PC-3 (cell line): ENCODE measurements at regions not wholly inside any gene's neighbourhood (a gene's known extent, or its start where the extent isn't known, plus 50 kb on each side); places are given as distances from the start of the nearest gene placed in this dataset.

Source experiments
- ATAC-seq: fragments of 200-7000 bp; cut with Tn5 transposase; 2 replicates; pipeline ENCODE4 v1.9.1; 2020; ENCODE audit warnings: mild to moderate bottlenecking, moderate library complexity
- BruUV-seq: library from RNA; stranded (reverse); fragments of 400-500 nt; replicated peaks from 2 replicates; lab custom pipeline; 2021; lab: Mats Ljungman, UMichigan
- CTCF ChIA-PET: fragments of 300-600 bp; sonication (Branson Sonifier 250); formaldehyde crosslinking; loops from one replicate; lab custom pipeline; 2022; ENCODE audit warnings: antibody characterized with exemption; lab: Charles Lee
- POLR2A ChIA-PET: fragments of 300-600 bp; sonication (Branson Sonifier 250); formaldehyde crosslinking; loops from one replicate; lab custom pipeline; 2022; ENCODE audit warnings: antibody characterized with exemption; ENCODE audit not compliant: unreplicated experiment; lab: Charles Lee
- DNase-seq: peaks from one replicate; pipeline ENCODE4 v3.0.0-alpha.2; 2015
- H2AFZ ChIP-seq: fragments of 300-600 bp; sonication (generic); 2 replicates; pipeline ENCODE4 v1.6.0; 2016; ENCODE audit warnings: antibody characterized with exemption, low read length
- H3F3A ChIP-seq: fragments of 300-600 bp; sonication (generic); one replicate; pipeline ENCODE4 v1.6.0; 2017; ENCODE audit warnings: antibody characterized with exemption, low read length, control low read depth, mild to moderate bottlenecking; ENCODE audit not compliant: unreplicated experiment
- H3K27ac ChIP-seq: fragments of 300-600 bp; sonication (generic); 2 replicates; pipeline ENCODE4 v1.5.1; 2016; ENCODE audit warnings: mild to moderate bottlenecking, low read length
- H3K27me3 ChIP-seq: fragments of 300-600 bp; sonication (generic); 2 replicates; pipeline ENCODE4 v1.6.1; 2016; ENCODE audit warnings: low read length, mixed read lengths
- H3K36me3 ChIP-seq: fragments of 300-600 bp; sonication (generic); 2 replicates; pipeline ENCODE4 v1.6.1; 2016; ENCODE audit warnings: low read depth, mixed run types, low read length, mixed read lengths
- H3K4me1 ChIP-seq: fragments of 300-600 bp; sonication (generic); 2 replicates; pipeline ENCODE4 v1.5.1; 2016; ENCODE audit warnings: low read length; ENCODE audit not compliant: insufficient read depth
- H3K4me2 ChIP-seq: fragments of 300-600 bp; sonication (generic); 2 replicates; pipeline ENCODE4 v1.6.0; 2016; ENCODE audit warnings: low read length
- H3K4me3 ChIP-seq: fragments of 300-600 bp; sonication (generic); 2 replicates; pipeline ENCODE4 v1.5.1; 2016; ENCODE audit warnings: mild to moderate bottlenecking, low read length, mixed read lengths
- H3K79me2 ChIP-seq: fragments of 300-600 bp; sonication (generic); 2 replicates; pipeline ENCODE4 v1.6.1; 2017; ENCODE audit warnings: low read length, mixed read lengths
- H3K9ac ChIP-seq: fragments of 300-600 bp; sonication (generic); 2 replicates; pipeline ENCODE4 v1.6.0; 2016; ENCODE audit warnings: mild to moderate bottlenecking, low read length
- H3K9me2 ChIP-seq: fragments of 300-600 bp; sonication (generic); replicated peaks from 2 replicates; pipeline ENCODE4 v1.6.1; 2016; ENCODE audit warnings: mixed run types, low read length, mixed read lengths
- H3K9me3 ChIP-seq: fragments of 300-600 bp; sonication (generic); 2 replicates; pipeline ENCODE4 v1.6.1; 2016; ENCODE audit warnings: low read length, mixed read lengths
- H4K20me1 ChIP-seq: fragments of 300-600 bp; sonication (generic); 2 replicates; pipeline ENCODE4 v1.6.1; 2016; ENCODE audit warnings: low read length, mixed read lengths
- CTCF ChIP-seq: fragments of 300-600 bp; sonication (generic); conservative IDR thresholded peaks from 2 replicates; pipeline ENCODE4 v1.5.1; 2017; ENCODE audit warnings: antibody characterized with exemption, low read depth, mild to moderate bottlenecking, low read length
- EZH2 ChIP-seq: fragments of 300-600 bp; sonication (generic); IDR thresholded peaks from one replicate; pipeline ENCODE4 v1.6.1; 2017; ENCODE audit warnings: antibody characterized with exemption, mild to moderate bottlenecking, low read length; ENCODE audit not compliant: unreplicated experiment
- EZH2phosphoT487 ChIP-seq: fragments of 300-600 bp; sonication (generic); IDR thresholded peaks from 2 replicates; pipeline ENCODE4 v1.6.1; 2018; ENCODE audit warnings: mild to moderate bottlenecking, antibody characterized with exemption, low read length, borderline replicate concordance
- intact Hi-C: fragments of 100-400 bp; cut with micrococcal nuclease; formaldehyde crosslinking; loops from 2 replicates; pipeline ENCODE4 v1.9.0; 2023

GRCh38 chr2:181818058-181818680, 73.4 kb upstream of the ITPRID2 start:
- Histone ChIP-seq H4K20me1 (no peaks in the 10 kb centered on the region), H3K4me1 (peaks cover 10% of the 10 kb centered on the region; the same call in 1 of the 2 replicates), H3K9me3 (no peaks in the 10 kb centered on the region), H3K27me3 (no peaks in the 10 kb centered on the region), H3K79me2 (no peaks in the 10 kb centered on the region), H3K4me3 (no peak overlapping the region), H3F3A (no peaks in the 10 kb centered on the region), H3K27ac (no peak overlapping the region), H3K9ac (no peak overlapping the region), H3K9me2 (no peaks in the 10 kb centered on the region), H3K4me2 (no peak overlapping the region), H3K36me3 (no peaks in the 10 kb centered on the region), H2AFZ (no peak overlapping the region)
- no TSS peak for BruUV-seq
- no peak for TF ChIP-seq EZH2
- no peak for TF ChIP-seq EZH2phosphoT487
- TF ChIP-seq CTCF = no peak
- no peak for ATAC-seq
- no peak for DNase-seq
- ChIA-PET POLR2A (interaction anchor here (0.6 kb wide), 1 partner anchor 9 kb away, joined by 3 read pairs; no protein-coding TSS in a partner anchor), CTCF (no interaction called here)
- intact Hi-C loops = no loop called here

GRCh38 chr2:181818840-181819239, 72.7 kb upstream of the ITPRID2 start:
- no peak overlapping the region for H3K27ac ChIP-seq
- no peaks in the 10 kb centered on the region for H3K9me3 ChIP-seq
- no peaks in the 10 kb centered on the region for H3K27me3 ChIP-seq
- no peak overlapping the region for H3K4me3 ChIP-seq
- H3K9ac ChIP-seq = no peak overlapping the region
- H3K79me2 ChIP-seq = no peaks in the 10 kb centered on the region
- no peak overlapping the region for H2AFZ ChIP-seq
- DNase-seq = no peak
- H3K4me2 ChIP-seq = no peak overlapping the region
- intact Hi-C loops = no loop called here
- BruUV-seq = no TSS peak
- H3K9me2 ChIP-seq = no peaks in the 10 kb centered on the region
- POLR2A ChIA-PET = no interaction called here
- CTCF ChIA-PET = no interaction called here
- TF ChIP-seq EZH2phosphoT487 = no peak
- TF ChIP-seq EZH2 = no peak
- TF ChIP-seq CTCF = no peak
- ATAC-seq = no peak
- H3K4me1 ChIP-seq = peaks cover 10% of the 10 kb centered on the region; the same call in 1 of the 2 replicates
- H3F3A ChIP-seq = no peaks in the 10 kb centered on the region
- H3K36me3 ChIP-seq = no peaks in the 10 kb centered on the region
- no peaks in the 10 kb centered on the region for H4K20me1 ChIP-seq

- no peak for DNase-seq
- Histone ChIP-seq H3K9ac (no peak overlapping the region), H3K9me2 (no peaks in the 10 kb centered on the region), H3K79me2 (no peaks in the 10 kb centered on the region), H2AFZ (no peak overlapping the region), H3K27ac (no peak overlapping the region), H4K20me1 (no peaks in the 10 kb centered on the region), H3K9me3 (no peaks in the 10 kb centered on the region), H3K4me2 (no peak overlapping the region), H3K36me3 (no peaks in the 10 kb centered on the region), H3K4me1 (peaks cover 6% of the 10 kb centered on the region; the same call in 1 of the 2 replicates), H3K4me3 (no peak overlapping the region), H3K27me3 (no peaks in the 10 kb centered on the region), H3F3A (no peaks in the 10 kb centered on the region)
- BruUV-seq = no TSS peak
- intact Hi-C loops = no loop called here
- ChIA-PET POLR2A (no interaction called here), CTCF (no interaction called here)
- TF ChIP-seq CTCF = no peak
- TF ChIP-seq EZH2phosphoT487 = no peak
- TF ChIP-seq EZH2 = no peak
- no peak for ATAC-seq
Measured at GRCh38 chr2:181821049-181821448, 70.5 kb upstream of the ITPRID2 start.
